DND-41 (cell line): ENCODE measurements at regions not wholly inside any gene's neighbourhood (a gene's known extent, or its start where the extent isn't known, plus 50 kb on each side); places are given as distances from the start of the nearest gene placed in this dataset.

ENCODE experiments used
- CTCF ChIP-seq: IDR thresholded peaks from 2 replicates; pipeline ENCODE4 v1.5.1; 2012; ENCODE audit warnings: borderline replicate concordance, low read length, moderate library complexity, mild to moderate bottlenecking; ENCODE audit not compliant: poor library complexity, severe bottlenecking; ENCODE audit errors: extremely low read depth
- EZH2 ChIP-seq: IDR thresholded peaks from 3 replicates; pipeline ENCODE4 v1.6.1; 2012; ENCODE audit warnings: borderline replicate concordance, low read depth, mild to moderate bottlenecking, moderate library complexity, low read length, inconsistent platforms; ENCODE audit not compliant: severe bottlenecking

- no peak for TF ChIP-seq EZH2
- TF ChIP-seq CTCF = no peak
These were observed 455.2 kb downstream of the ISL1 start for GRCh38 chr5:51838459-51838858.
